Fibroblast of villous mesenchyme (primary cell): ENCODE measurements at regions not wholly inside any gene's neighbourhood (a gene's known extent, or its start where the extent isn't known, plus 50 kb on each side); places are given as distances from the start of the nearest gene placed in this dataset.

Source experiments
- DNase-seq: peaks from one replicate; pipeline ENCODE4 v3.0.0-alpha.2; 2010; ENCODE audit warnings: low read depth
- H3K4me3 ChIP-seq: 2 replicates; pipeline ENCODE4 v1.5.1; 2011; ENCODE audit warnings: low read depth, mild to moderate bottlenecking, low read length
- TF ChIP-seq, protein P1 (sequence below): IDR thresholded peaks from 2 replicates; pipeline ENCODE4 v1.5.1; 2012; ENCODE audit warnings: low read depth, mild to moderate bottlenecking, low read length; ENCODE audit not compliant: insufficient read depth

DNA sequence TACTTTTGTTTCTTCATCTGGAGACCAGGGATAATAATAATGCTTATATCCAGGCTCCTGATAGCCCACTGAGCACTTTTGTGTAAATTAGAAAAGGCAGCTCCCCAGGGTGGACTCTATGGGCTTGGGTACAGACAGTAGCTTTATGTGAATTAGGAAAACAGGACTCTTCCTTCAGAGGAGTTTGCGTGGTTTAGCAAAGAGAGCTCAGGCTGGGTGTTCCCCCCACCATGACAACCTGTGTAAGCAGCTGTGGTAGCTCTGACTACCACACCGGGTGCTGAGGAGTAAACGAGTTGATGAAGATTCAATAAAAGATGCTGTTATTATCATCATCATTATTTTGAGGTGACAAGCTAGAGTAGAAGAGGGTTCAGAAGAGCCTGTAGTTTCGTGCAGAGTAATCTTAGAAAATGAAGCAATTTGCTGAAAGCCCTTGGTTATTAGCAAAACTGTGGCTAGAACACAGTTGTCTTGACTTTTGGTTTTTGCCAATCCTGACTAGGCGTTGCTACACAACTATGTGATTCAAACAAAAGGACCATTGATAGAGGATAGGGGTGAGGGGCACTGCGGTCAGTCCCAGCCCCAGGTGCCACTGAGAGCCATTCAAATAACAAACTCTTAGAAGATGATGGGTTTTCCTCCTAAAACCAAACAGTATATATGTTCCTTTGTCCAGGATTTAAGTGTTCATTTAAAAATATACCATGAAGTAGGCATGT is 60.6 kb upstream of the LIMCH1 start:
- TF ChIP-seq, protein P1, sequence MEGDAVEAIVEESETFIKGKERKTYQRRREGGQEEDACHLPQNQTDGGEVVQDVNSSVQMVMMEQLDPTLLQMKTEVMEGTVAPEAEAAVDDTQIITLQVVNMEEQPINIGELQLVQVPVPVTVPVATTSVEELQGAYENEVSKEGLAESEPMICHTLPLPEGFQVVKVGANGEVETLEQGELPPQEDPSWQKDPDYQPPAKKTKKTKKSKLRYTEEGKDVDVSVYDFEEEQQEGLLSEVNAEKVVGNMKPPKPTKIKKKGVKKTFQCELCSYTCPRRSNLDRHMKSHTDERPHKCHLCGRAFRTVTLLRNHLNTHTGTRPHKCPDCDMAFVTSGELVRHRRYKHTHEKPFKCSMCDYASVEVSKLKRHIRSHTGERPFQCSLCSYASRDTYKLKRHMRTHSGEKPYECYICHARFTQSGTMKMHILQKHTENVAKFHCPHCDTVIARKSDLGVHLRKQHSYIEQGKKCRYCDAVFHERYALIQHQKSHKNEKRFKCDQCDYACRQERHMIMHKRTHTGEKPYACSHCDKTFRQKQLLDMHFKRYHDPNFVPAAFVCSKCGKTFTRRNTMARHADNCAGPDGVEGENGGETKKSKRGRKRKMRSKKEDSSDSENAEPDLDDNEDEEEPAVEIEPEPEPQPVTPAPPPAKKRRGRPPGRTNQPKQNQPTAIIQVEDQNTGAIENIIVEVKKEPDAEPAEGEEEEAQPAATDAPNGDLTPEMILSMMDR, result no peak
- DNase-seq, result no peak
- no peak overlapping the region for H3K4me3 ChIP-seq

DNA sequence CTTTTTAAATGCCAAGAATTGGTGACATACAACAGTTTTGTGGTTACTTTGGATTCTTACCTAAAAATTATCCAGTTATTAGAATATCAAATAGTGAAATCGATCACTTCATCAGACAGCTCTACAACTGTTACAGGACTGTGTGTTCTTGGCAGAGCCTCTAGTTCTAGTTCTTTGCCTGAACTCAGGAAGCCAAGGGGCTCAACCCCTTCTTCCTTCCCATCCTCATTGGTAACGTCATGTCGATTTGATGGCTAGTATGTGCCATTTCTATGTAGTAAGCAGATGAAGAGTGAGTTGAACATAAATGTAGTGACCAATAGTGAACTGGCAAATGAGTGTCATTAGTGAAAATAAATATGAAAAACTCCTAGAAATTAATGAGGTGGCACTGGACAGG is 59.4 kb upstream of the LIMCH1 start:
- TF ChIP-seq, protein P1, result no peak
- no peak overlapping the region for H3K4me3 ChIP-seq
- DNase-seq, result no peak

DNA sequence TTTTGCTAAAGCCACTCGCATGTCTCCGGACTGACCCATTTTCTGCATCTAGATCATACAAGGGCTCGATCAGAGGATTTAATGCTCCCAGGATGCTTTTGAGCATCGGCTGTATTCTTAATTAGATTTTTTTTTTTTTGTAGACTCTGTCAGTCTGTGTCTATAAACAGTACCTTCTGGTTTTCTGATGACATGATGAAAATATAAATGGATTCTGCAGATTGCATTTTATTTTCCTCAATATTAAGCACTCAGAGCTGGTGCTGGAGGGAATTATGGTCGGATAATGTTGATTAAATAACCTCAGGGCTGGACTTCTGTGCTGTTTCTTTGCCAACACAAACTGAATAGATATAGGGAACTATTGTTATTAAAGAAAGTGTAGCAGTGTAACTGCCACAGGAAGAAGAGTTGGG is 57.1 kb upstream of the LIMCH1 start:
- H3K4me3 ChIP-seq, result no peak overlapping the region
- no peak for DNase-seq
- TF ChIP-seq, protein P1, result no peak

- DNase-seq, result no peak
These were observed 54.2 kb upstream of the LIMCH1 start for GRCh38 chr4:41483771-41484170.

DNA sequence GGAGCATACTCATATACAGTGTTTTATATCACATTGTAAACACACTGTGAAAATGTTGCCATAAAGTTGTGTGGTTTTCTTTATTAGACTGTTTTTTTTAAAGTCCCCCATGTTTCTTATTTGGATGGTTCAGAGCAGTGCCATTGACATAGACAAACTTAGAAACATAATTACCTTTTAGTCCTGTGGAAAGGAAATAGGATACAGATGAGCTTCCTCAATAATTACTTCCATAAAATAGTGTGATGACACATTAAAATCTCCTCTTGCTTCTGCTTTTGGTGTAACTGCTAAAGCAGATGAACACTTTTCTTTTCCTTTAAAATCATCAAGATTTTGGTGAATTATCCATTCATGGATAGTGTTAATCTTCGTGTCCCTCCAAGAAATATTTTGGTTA is 52.9 kb upstream of the LIMCH1 start:
- DNase-seq, result no peak
- no peak overlapping the region for H3K4me3 ChIP-seq
- TF ChIP-seq, protein P1, result no peak

More at GRCh38 chr4:41483771-41484170, 54.2 kb upstream of the LIMCH1 start:
- TF ChIP-seq, protein P1, result no peak
- no peak overlapping the region for H3K4me3 ChIP-seq

- no peak for DNase-seq
- no peak overlapping the region for H3K4me3 ChIP-seq
- TF ChIP-seq, protein P1, result no peak
These were observed 50.0 kb upstream of the LIMCH1 start for GRCh38 chr4:41487868-41488440.
